ENCODE measurements at regions not wholly inside any gene's neighbourhood (a gene's known extent, or its start where the extent isn't known, plus 50 kb on each side); places are given as distances from the start of the nearest gene placed in this dataset.

DNA sequence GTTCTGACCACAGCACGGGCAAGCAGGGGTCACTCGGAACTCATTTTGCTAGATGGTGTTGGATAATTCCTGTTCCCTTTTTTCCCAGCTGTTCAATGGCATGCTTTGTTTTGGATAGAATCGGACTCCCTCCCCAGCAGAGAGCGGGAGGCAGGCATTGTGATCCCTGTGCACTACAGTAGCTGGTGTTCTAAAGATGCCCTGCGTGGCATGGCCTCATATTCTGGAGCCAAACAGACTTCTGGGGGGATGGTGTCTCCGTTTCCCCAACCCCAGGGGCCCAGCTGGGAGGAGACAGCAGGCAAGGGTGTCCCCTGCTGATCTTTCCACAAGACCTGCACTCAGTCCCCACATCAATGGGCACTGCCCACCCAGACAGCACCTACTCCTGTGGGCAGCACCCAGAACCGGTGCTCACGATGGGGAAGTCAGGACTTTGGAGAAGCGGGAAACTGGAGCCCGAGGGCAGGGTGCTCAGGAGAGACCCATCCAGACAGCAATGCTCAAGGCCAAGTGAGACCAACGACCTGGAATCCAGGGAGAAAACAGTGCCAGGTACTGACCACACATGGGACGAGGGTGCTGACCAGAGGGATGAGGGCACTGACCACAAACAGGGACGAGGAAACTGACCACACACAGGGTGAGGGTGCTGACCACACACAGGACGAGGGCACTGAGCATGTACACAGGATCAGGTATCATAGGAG, 934.9 kb downstream of the BRD1 start:
- DNase-seq, result no peak

DNA sequence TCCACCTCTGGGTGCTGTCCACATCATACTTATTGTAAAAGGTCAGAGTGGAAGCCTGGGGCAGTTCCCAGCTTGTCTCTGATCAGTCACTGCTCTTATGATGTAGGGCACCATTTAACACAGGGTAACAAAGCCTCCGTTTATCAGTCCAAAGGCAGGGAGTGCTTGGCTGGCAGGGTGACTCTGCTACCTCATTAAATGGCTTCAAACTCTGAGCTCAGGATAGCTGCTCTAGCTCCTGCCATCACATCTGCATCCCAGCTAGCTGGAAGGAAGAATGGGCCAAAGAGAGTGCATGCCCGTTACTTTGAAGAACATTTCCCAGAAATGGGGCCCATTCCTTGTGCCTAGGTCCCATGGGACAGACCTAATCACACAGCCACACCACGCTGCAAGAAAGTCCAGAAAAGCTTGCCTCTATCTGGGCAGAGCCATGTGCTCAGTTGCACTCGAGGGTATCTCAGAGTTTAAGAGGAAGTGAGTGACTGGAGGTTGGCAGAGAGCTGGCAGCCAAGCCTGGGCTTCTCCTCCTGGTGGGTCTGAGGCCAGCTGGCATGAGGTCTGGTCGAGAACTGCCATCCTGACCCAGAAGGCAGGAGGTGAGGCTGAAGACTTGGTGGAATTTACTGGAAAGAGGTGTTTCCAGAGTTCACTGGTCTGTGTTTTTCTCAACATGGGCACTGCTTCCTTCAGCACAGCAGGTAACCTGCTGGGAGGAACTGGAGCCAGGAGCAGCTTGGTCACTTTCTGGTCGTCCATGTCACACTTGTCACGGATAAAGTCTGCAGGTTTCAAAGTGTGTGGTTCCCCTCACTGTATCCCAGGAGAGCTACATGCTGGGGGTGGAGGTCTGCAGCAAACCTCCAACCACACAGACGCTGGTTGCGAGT, 935.7 kb downstream of the BRD1 start:
- DNase-seq, result no peak

DNA sequence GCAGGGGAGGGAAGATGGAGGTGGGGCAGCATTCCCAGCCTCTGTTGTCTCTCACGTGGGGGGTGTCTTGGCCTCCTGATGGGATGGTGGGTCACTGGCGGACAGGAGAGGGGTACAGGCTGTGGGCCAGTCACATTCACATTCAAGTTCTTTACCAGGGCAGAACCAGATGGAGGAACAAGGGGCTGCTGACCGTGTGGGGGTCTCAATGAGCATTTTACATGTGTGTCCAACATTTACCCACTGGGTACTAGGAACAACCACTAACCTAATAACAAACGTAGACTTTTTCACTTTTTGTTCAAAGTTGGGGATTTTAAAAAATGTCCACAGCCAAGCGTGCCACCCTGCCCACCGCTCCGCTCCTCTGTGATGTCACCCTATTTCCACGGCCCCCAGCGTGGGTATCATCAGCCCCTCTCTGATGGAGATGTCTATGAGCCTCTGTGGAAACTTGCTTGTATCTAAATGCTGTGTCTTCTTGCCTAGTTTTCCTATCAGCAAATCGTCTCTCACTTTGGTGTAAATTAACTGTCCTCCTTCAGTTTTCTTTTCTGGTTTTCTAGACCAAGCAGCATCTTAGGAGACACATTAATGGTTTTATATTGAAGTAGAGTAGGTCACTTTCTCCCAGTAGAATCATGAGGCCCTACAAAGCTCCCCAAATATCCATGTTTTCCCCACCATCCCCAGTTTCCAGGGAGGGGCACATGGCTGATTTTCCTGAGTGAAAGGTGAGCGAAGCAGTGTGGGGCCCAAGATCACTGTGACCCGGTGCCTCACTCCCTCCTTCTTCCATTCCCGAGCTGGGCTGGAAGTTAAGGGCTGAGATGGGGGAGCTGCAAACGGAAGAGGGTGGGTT, 936.7 kb downstream of the BRD1 start:
- DNase-seq, result no peak

GRCh38 chr22:48889887-48890692, 937.6 kb downstream of the BRD1 start:
- DNase-seq, result no peak

DNA sequence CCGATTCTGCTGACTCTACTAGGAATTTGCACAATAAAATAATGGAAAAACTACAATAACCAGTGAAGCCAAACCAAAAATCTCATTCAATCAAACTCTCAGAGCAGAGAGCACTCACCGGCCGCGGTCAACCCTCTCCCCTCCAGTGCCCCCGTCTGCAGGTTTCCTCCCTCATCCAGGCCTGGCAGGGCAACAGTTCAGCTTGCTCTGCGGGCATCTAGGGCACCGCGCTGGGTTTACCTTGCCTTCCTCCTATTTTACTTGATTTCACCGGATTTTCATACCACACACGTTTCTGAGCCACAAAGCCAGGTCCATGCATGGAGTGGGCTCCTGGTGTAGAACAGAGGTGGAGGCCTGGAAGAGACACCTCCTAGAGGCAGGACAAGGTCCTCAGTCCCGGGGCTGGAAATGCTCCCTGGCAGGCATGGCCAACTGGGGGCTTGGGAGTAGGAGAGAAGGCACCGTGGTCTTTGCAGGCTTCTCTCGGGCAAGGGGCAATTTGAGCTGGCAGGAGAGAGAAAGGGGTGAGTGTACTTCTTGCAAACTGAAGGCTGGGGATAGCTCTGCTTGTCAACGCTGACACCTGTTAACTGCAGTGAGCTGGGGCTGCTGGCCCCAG, 938.4 kb downstream of the BRD1 start:
- DNase-seq, result no peak

DNA sequence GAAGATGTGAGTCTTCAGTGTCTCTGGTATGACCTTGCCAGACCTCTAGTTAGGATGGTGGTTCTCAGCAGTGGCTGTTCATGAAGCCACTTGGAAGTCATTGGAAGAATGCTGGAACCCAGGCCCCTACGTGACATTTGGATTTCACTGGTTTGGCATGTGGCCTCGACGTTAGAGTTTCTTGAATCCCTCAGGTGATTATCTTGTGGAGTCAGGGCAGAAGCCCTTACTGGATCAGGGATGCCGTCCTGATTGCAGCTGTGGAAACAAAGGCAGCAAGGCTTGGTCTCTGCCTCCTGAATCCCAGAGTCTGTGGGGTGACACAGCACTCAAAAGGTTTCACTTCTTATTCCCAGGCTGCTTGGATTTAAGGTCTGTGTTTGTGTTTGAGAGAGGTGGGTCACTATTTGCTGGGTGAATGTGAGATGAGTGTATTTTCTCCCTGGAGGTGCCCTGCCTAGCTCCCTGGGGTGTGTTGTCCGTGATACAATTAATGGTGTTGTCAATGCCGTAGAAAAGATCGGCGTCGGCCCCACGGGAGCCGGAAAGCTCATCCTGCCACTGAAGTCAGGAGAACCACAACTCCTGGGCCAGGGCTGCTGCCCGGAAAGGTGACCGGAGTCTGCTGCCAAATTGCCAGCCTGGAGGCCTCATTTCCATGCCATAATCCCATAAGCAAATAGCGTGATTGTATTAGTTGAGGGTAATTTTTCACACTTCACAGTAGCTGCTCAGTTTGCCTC, 939.0 kb downstream of the BRD1 start:
- DNase-seq, result no peak

- no peak for DNase-seq
Observed at GRCh38 chr22:48887394-48888332, 940.0 kb downstream of the BRD1 start.

- DNase-seq, result no peak
Observed at GRCh38 chr22:48886604-48887393, 940.9 kb downstream of the BRD1 start.

DNA sequence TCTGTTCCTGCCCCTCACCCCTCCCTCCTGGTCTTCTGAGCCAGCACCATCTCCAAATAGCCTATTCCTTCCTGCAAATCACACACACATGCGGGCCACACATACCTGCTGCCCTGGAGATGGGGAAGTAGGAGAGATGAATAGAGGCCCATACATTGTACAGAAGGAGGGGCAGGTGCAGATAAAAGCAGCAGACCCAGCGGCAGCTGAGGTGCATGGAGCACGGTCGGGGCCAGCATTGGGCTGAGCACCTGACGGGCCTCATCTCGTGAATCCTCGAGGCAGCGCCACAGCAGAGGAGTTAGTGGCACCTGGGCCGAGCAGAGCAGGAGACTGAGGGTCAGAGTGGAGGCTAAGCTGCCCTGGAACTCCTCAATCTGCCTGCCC, 941.8 kb downstream of the BRD1 start:
- no peak for DNase-seq

- DNase-seq, result no peak
Observed at GRCh38 chr22:48885271-48885918, 942.3 kb downstream of the BRD1 start.

DNA sequence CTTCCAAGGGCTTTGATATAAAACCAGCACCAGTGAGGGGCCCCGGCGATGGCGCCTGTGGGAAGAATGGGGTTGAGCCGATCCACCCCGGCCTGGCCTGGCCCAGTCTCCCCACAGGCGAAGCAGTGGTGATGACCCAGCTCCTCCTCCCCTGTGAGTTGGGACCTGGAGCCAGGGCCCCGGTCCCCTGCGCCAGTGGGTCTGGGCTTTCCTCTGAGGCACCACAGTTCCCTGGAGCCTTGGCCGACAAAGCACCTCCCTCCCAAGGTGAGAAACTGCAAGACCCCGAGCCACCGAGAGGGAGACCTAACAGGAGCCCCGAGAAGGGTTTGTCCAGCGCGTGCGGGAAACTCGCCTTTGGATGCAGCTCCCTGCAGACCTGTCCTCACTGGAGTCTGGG, 942.9 kb downstream of the BRD1 start:
- no peak for DNase-seq

DNA sequence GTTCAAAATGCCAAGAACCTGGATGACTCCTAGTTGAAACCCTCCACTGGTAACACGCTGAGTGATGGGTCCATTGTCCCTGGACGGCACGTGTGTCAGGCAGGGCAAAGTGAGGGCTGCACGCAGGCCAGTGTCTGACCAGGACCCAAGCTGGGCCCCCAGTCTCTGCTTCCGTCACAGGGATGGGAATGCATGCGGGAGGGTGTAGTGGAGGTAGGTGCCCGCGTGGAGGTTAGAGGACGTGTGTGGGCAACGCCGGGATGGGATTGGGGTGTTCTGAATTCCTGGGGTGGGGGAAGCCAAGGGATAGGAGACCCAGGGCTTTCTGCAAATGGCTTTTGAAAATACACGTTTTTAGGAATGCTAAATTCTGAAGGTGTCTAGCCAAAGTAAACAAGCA, 943.3 kb downstream of the BRD1 start:
- no peak for DNase-seq

GRCh38 chr22:48883211-48883960, 944.3 kb downstream of the BRD1 start:
- DNase-seq, result no peak

- DNase-seq, result no peak
Observed at GRCh38 chr22:48882636-48883200, 945.0 kb downstream of the BRD1 start.

GRCh38 chr22:48881326-48881980, 946.2 kb downstream of the BRD1 start:
- no peak for DNase-seq

DNA sequence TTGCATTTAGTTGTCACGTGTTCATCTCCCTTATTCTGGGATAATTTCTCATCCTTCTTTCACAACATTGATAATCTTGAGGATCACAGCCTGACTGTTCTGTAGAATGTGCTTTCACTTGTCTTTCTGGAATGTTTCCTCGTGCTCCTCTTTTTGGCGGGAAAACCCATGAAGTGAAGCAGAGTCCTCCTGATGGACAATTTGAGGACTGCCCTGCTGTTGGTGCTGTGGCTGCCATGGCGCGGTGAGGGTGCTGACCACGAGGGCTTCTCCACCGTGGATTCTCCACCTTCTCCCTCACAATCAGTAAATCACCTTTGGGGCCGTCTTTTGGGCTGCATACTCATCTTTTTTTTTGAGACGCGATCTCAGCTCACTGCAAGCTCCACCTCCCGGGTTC, 946.9 kb downstream of the BRD1 start:
- no peak for DNase-seq

DNA sequence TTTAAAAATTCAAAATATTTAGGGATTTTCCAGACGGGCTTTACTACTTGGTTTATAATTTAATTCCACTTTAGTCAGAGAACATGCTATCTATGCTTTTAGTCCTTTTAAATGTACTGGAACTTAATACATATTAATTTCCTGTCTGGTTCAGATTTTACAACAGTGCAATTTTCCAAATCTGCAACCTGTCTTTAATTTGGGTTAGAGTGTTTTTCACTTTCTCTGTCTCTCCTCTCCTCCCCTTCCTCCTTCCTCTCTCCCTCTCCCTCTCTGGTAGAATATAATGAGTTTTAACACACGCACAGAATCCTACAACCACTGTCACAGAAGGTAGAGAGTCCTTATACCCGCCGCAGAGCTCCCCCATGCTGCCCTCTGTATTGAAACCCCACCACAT, 950.7 kb downstream of the BRD1 start:
- DNase-seq, result no peak

Measured in CD4-positive, alpha-beta T cell treated with Interleukin-21 for 1 hour (primary cell).